ENCODE measurements at regions not wholly inside any gene's neighbourhood (a gene's known extent, or its start where the extent isn't known, plus 50 kb on each side); places are given as distances from the start of the nearest gene placed in this dataset.

DNA sequence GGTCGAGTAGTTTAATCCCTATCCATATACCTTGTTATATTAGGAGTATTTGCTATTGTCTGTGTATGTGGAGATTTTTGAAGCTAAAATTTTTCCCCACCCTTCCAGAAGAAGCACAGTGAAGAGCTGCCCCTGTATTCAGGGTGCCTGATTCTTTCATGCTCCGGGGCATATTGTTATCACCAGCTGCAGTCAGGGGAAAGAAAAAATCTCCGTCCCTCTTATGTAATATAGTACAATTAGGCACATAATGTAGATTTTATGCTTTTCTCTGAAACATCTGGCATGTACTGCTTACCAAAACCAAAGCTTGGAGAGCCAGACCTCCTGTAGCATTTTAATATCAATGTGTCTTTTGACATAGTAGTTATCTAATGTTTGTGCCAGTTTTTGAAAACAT is 214.9 kb upstream of the EDNRB start:
- Mint-ChIP-seq H3K4me1 (ENCODE audit: low read depth) (peaks cover 6% of the 10 kb centered on the region), H3K36me3 (ENCODE audit: low read depth) (no peaks in the 10 kb centered on the region), H3K27me3 (peaks cover 7% of the 10 kb centered on the region), H3K27ac (no peak overlapping the region), H3K4me3 (no peak overlapping the region), H3K9me3 (no peaks in the 10 kb centered on the region)
- Histone ChIP-seq H3K9me3 (ENCODE audit: control insufficient read depth in 1 of 2, insufficient read depth in 1 of 2, low read length in 2 of 2) (no peaks in the 10 kb centered on the region), H3K4me1 (ENCODE audit: insufficient read depth, low read length) (peaks cover 7% of the 10 kb centered on the region), H3K36me3 (ENCODE audit: insufficient read depth, low read length) (no peaks in the 10 kb centered on the region), H3K27ac (ENCODE audit: low read depth in 1 of 2, low read length in 2 of 2) (no peak overlapping the region), H3K4me3 (ENCODE audit: low read length) (no peak overlapping the region), H3K27me3 (ENCODE audit: control insufficient read depth in 1 of 2, insufficient read depth in 2 of 2, low read length in 2 of 2) (no peaks in the 10 kb centered on the region)
- CTCF ChIA-PET, result interaction anchor here (1.3 kb wide), 1 partner anchor 12 kb away, joined by 4 read pairs; no protein-coding TSS in a partner anchor
- ATAC-seq (ENCODE audit: poor library complexity) (no peak), DNase-seq (no peak)
- intact Hi-C loops (cut with DNase I, micrococcal nuclease), result loop anchor here in 1 of 2 experiments (10.0 kb wide), 1 partner anchor 1291 kb away; no protein-coding TSS in a partner anchor
- POLR2A ChIA-PET, result no interaction called here
- no peak for TF ChIP-seq CTCF (IDR thresholded peaks at IDR 0.05)

- no peak for ATAC-seq (ENCODE audit: poor library complexity)
- TF ChIP-seq CTCF (IDR thresholded peaks at IDR 0.05), result peak; percentile 3
- H3K36me3 ChIP-seq (ENCODE audit: insufficient read depth, low read length), result no peaks in the 10 kb centered on the region
- no peak overlapping the region for H3K4me3 ChIP-seq (ENCODE audit: low read length)
- H3K4me3 Mint-ChIP-seq, result no peak overlapping the region
- CTCF ChIA-PET, result interaction anchor here (2.3 kb wide), 1 partner anchor 10 kb away, joined by 14 read pairs; no protein-coding TSS in a partner anchor
- POLR2A ChIA-PET, result no interaction called here
- no peaks in the 10 kb centered on the region for H3K9me3 ChIP-seq (ENCODE audit: control insufficient read depth in 1 of 2, insufficient read depth in 1 of 2, low read length in 2 of 2)
- H3K36me3 Mint-ChIP-seq (ENCODE audit: low read depth), result no peaks in the 10 kb centered on the region
- H3K4me1 Mint-ChIP-seq (ENCODE audit: low read depth), result no peaks in the 10 kb centered on the region
- no peaks in the 10 kb centered on the region for H3K27me3 ChIP-seq (ENCODE audit: control insufficient read depth in 1 of 2, insufficient read depth in 2 of 2, low read length in 2 of 2)
- H3K27ac Mint-ChIP-seq, result no peak overlapping the region
- peaks cover 7% of the 10 kb centered on the region for H3K27me3 Mint-ChIP-seq
- H3K9me3 Mint-ChIP-seq, result no peaks in the 10 kb centered on the region
- no peak overlapping the region for H3K27ac ChIP-seq (ENCODE audit: low read depth in 1 of 2, low read length in 2 of 2)
- DNase-seq, result no peak
- intact Hi-C loops (cut with DNase I, micrococcal nuclease), result loop anchor here in 1 of 2 experiments (10.0 kb wide), 1 partner anchor 1293 kb away; no protein-coding TSS in a partner anchor
- H3K4me1 ChIP-seq (ENCODE audit: insufficient read depth, low read length), result no peaks in the 10 kb centered on the region
Observed at GRCh38 chr13:78131811-78132210, 213.2 kb upstream of the EDNRB start.

DNA sequence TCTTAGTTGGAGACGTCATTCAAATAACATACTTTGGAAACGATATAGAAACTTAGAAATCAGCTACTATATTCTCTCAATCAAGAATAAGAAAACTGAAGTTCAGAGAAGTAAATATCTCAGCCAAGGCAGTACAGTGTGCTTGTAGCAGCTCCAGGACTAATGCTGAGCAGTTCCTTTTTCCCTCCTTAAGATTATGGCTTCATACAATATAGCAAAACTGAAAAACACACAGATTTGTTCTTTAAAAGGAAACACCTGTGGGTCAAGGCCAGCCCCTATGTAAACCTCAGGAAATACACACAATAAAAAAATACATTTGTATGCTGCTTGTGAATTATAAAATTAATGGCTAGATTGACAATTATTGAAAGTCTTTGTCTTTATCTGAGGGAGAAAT is 212.7 kb upstream of the EDNRB start:
- H3K27me3 ChIP-seq (ENCODE audit: control insufficient read depth in 1 of 2, insufficient read depth in 2 of 2, low read length in 2 of 2), result no peaks in the 10 kb centered on the region
- peak; percentile 4 for TF ChIP-seq CTCF (IDR thresholded peaks at IDR 0.05)
- DNase-seq (no peak), ATAC-seq (ENCODE audit: poor library complexity) (no peak)
- Mint-ChIP-seq H3K36me3 (ENCODE audit: low read depth) (no peaks in the 10 kb centered on the region), H3K4me1 (ENCODE audit: low read depth) (no peaks in the 10 kb centered on the region), H3K27me3 (peaks cover 5% of the 10 kb centered on the region), H3K9me3 (no peaks in the 10 kb centered on the region), H3K27ac (no peak overlapping the region), H3K4me3 (no peak overlapping the region)
- CTCF ChIA-PET, result interaction anchor here (2.3 kb wide), 1 partner anchor 10 kb away, joined by 14 read pairs; no protein-coding TSS in a partner anchor
- intact Hi-C loops (cut with DNase I, micrococcal nuclease), result loop anchor here in 1 of 2 experiments (10.0 kb wide), 1 partner anchor 1293 kb away; no protein-coding TSS in a partner anchor
- POLR2A ChIA-PET, result no interaction called here
- H3K36me3 ChIP-seq (ENCODE audit: insufficient read depth, low read length), result no peaks in the 10 kb centered on the region
- H3K27ac ChIP-seq (ENCODE audit: low read depth in 1 of 2, low read length in 2 of 2), result no peak overlapping the region
- H3K9me3 ChIP-seq (ENCODE audit: control insufficient read depth in 1 of 2, insufficient read depth in 1 of 2, low read length in 2 of 2), result no peaks in the 10 kb centered on the region
- H3K4me3 ChIP-seq (ENCODE audit: low read length), result no peak overlapping the region
- H3K4me1 ChIP-seq (ENCODE audit: insufficient read depth, low read length), result no peaks in the 10 kb centered on the region

Data from CD4-positive, alpha-beta T cell (primary cell).